Endodermal cell (in vitro differentiated cells): ENCODE measurements at regions not wholly inside any gene's neighbourhood (a gene's known extent, or its start where the extent isn't known, plus 50 kb on each side); places are given as distances from the start of the nearest gene placed in this dataset.

Experiments used
- DNase-seq: peaks from one replicate; pipeline ENCODE4 v3.0.0-alpha.2; 2017
- H3K27ac ChIP-seq: 2 replicates; pipeline ENCODE4 v1.5.1; 2013; ENCODE audit warnings: mild to moderate bottlenecking, low read depth, low read length, moderate library complexity
- H3K27me3 ChIP-seq: 2 replicates; pipeline ENCODE4 v1.6.1; 2013; ENCODE audit warnings: mild to moderate bottlenecking, low read length, moderate library complexity; ENCODE audit not compliant: insufficient read depth, control insufficient read depth, poor library complexity, severe bottlenecking
- H3K36me3 ChIP-seq: 2 replicates; pipeline ENCODE4 v1.7.0; 2013; ENCODE audit warnings: mild to moderate bottlenecking, low read length, moderate library complexity; ENCODE audit not compliant: control insufficient read depth, insufficient read depth
- H3K4me1 ChIP-seq: one replicate; pipeline ENCODE4 v1.7.0; 2013; ENCODE audit warnings: low read length; ENCODE audit not compliant: control insufficient read depth, insufficient read depth
- H3K4me3 ChIP-seq: 2 replicates; pipeline ENCODE4 v1.5.1; 2013; ENCODE audit warnings: mild to moderate bottlenecking, low read length, moderate library complexity
- H3K9ac ChIP-seq: 2 replicates; pipeline ENCODE4 v1.6.1; 2013; ENCODE audit warnings: mild to moderate bottlenecking, low read length, moderate library complexity; ENCODE audit not compliant: poor library complexity, severe bottlenecking; ENCODE audit errors: extremely low read depth
- H3K9me3 ChIP-seq: 2 replicates; pipeline ENCODE4 v1.6.1; 2013; ENCODE audit warnings: mild to moderate bottlenecking, low read length, moderate library complexity; ENCODE audit not compliant: control insufficient read depth
- H3K27ac Mint-ChIP-seq: 2 replicates; pipeline ENCODE4 v1.8.0; 2020; ENCODE audit warnings: mixed read lengths
- H3K27me3 Mint-ChIP-seq: 2 replicates; pipeline ENCODE4 v1.8.0; 2021; ENCODE audit warnings: mild to moderate bottlenecking, mixed read lengths; ENCODE audit not compliant: insufficient read depth
- H3K36me3 Mint-ChIP-seq: 2 replicates; pipeline ENCODE4 v1.8.0; 2020; ENCODE audit warnings: low read depth, mixed read lengths
- H3K4me1 Mint-ChIP-seq: 2 replicates; pipeline ENCODE4 v1.8.0; 2020; ENCODE audit warnings: mixed read lengths
- H3K4me3 Mint-ChIP-seq: 2 replicates; pipeline ENCODE4 v1.8.0; 2020; ENCODE audit warnings: mild to moderate bottlenecking, moderate library complexity, mixed read lengths
- H3K9me3 Mint-ChIP-seq: 2 replicates; pipeline ENCODE4 v1.8.0; 2020; ENCODE audit warnings: mild to moderate bottlenecking, mixed read lengths
- WGBS, 2 experiments: methylation state at CpG; one replicate each; pipeline versions ENCODE4 v1.1.5 to v1.1.7; 2013; ENCODE audit warnings: missing lambda C conversion rate in 2 of 2, mixed read lengths in 1 of 2; ENCODE audit not compliant: insufficient coverage in 1 of 2, insufficient read length in 1 of 2; 5-methylcytosine and 5-hydroxymethylcytosine counted together
- TF ChIP-seq, protein P1 (sequence below): fragments of 200-600 bp; sonication (generic); conservative IDR thresholded peaks from 2 replicates; pipeline ENCODE4 v1.5.0; 2021; ENCODE audit warnings: antibody characterized with exemption, mild to moderate bottlenecking

- Histone ChIP-seq H3K36me3 (no peaks in the 10 kb centered on the region), H3K9me3 (peaks cover 13% of the 10 kb centered on the region), H3K27ac (no peak overlapping the region), H3K4me1 (no peaks in the 10 kb centered on the region), H3K27me3 (no peaks in the 10 kb centered on the region), H3K9ac (no peak overlapping the region), H3K4me3 (no peak overlapping the region)
- DNase-seq, result no peak
- H3K4me1 Mint-ChIP-seq, result no peaks in the 10 kb centered on the region
- peaks cover 10% of the 10 kb centered on the region for H3K9me3 Mint-ChIP-seq
- no peak overlapping the region for H3K4me3 Mint-ChIP-seq
- H3K36me3 Mint-ChIP-seq, result peaks cover 5% of the 10 kb centered on the region
- no peak overlapping the region for H3K27ac Mint-ChIP-seq
- TF ChIP-seq, protein P1, sequence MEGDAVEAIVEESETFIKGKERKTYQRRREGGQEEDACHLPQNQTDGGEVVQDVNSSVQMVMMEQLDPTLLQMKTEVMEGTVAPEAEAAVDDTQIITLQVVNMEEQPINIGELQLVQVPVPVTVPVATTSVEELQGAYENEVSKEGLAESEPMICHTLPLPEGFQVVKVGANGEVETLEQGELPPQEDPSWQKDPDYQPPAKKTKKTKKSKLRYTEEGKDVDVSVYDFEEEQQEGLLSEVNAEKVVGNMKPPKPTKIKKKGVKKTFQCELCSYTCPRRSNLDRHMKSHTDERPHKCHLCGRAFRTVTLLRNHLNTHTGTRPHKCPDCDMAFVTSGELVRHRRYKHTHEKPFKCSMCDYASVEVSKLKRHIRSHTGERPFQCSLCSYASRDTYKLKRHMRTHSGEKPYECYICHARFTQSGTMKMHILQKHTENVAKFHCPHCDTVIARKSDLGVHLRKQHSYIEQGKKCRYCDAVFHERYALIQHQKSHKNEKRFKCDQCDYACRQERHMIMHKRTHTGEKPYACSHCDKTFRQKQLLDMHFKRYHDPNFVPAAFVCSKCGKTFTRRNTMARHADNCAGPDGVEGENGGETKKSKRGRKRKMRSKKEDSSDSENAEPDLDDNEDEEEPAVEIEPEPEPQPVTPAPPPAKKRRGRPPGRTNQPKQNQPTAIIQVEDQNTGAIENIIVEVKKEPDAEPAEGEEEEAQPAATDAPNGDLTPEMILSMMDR, result no peak
- no peaks in the 10 kb centered on the region for H3K27me3 Mint-ChIP-seq
Measured at GRCh38 chr18:30743033-30743432, 299.5 kb downstream of the DSC3 start.

- TF ChIP-seq, protein P1, result no peak
Measured at GRCh38 chr18:30730915-30731314, 311.6 kb downstream of the DSC3 start.

DNA sequence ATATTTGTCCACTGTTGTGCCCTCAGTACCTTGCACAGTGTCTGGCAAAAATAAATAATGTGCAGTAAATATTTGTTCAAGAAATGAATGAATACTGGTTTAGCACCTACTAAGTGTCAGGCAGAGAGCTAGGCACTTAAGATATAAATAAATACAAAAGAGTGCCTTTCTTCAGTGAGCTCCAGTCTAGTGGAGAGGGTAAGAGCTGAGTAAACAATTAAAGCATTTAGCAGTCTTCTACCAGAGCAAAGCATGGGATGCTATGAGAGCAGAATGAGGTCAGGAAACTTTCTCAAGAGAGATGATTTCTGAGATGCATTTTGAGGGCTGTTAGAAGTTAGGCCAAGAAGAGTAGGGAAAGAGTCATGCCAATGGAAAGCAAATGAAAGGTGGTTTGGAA is 314.7 kb downstream of the DSC3 start:
- no peak for DNase-seq
- no peaks in the 10 kb centered on the region for H3K9me3 ChIP-seq
- no peaks in the 10 kb centered on the region for H3K36me3 ChIP-seq
- H3K9ac ChIP-seq, result no peak overlapping the region
- TF ChIP-seq, protein P1, result no peak
- H3K27ac Mint-ChIP-seq, result no peak overlapping the region
- H3K27ac ChIP-seq, result no peak overlapping the region
- peaks cover 13% of the 10 kb centered on the region for H3K9me3 Mint-ChIP-seq
- H3K27me3 ChIP-seq, result no peaks in the 10 kb centered on the region
- peaks cover 4% of the 10 kb centered on the region for H3K4me1 Mint-ChIP-seq
- no peaks in the 10 kb centered on the region for H3K27me3 Mint-ChIP-seq
- no peaks in the 10 kb centered on the region for H3K4me1 ChIP-seq
- H3K36me3 Mint-ChIP-seq, result peaks cover 7% of the 10 kb centered on the region
- H3K4me3 Mint-ChIP-seq, result no peak overlapping the region
- H3K4me3 ChIP-seq, result no peak overlapping the region

More at GRCh38 chr18:30730915-30731314, 311.6 kb downstream of the DSC3 start:
- H3K9ac ChIP-seq, result no peak overlapping the region
- H3K27me3 Mint-ChIP-seq, result no peaks in the 10 kb centered on the region
- no peak overlapping the region for H3K27ac Mint-ChIP-seq
- H3K4me1 Mint-ChIP-seq, result no peaks in the 10 kb centered on the region
- H3K9me3 ChIP-seq, result peaks cover 1% of the 10 kb centered on the region
- no peaks in the 10 kb centered on the region for H3K4me1 ChIP-seq
- H3K4me3 Mint-ChIP-seq, result no peak overlapping the region
- 89 to 91% methylated on average over 5 of the region's 5 CpGs for WGBS, 2 experiments
- peaks cover 9% of the 10 kb centered on the region for H3K36me3 Mint-ChIP-seq
- H3K27ac ChIP-seq, result no peak overlapping the region
- DNase-seq, result no peak
- no peaks in the 10 kb centered on the region for H3K36me3 ChIP-seq
- no peaks in the 10 kb centered on the region for H3K27me3 ChIP-seq
- peaks cover 32% of the 10 kb centered on the region for H3K9me3 Mint-ChIP-seq
- no peak overlapping the region for H3K4me3 ChIP-seq
